SU-DHL-6 (cell line): ENCODE measurements at regions not wholly inside any gene's neighbourhood (a gene's known extent, or its start where the extent isn't known, plus 50 kb on each side); places are given as distances from the start of the nearest gene placed in this dataset.
"Not testable (repeated sequence)": the region's sequence is repeated elsewhere in the genome, so short reads cannot be mapped to it uniquely, and the experiment has no call there.

Source experiments
- H2AFZ ChIP-seq: fragments of 200-600 bp; sonication (generic); 2 replicates; pipeline ENCODE4 v1.6.1; 2014; ENCODE audit warnings: low read depth, mild to moderate bottlenecking, moderate library complexity, mixed read lengths, antibody characterized with exemption, low read length; ENCODE audit not compliant: severe bottlenecking
- H3F3A ChIP-seq: fragments of 200-600 bp; shearing (Covaris generic); 2 replicates; pipeline ENCODE4 v1.6.0; 2016; ENCODE audit warnings: antibody characterized with exemption, mild to moderate bottlenecking; ENCODE audit not compliant: insufficient read depth
- H3K27ac ChIP-seq: fragments of 200-600 bp; sonication (generic); 2 replicates; pipeline ENCODE4 v1.5.1; 2016; ENCODE audit warnings: low read depth, mild to moderate bottlenecking, low read length, moderate library complexity, mixed read lengths
- H3K27me3 ChIP-seq: fragments of 200-600 bp; sonication (generic), shearing (Covaris generic); 2 replicates; pipeline ENCODE4 v1.6.0; 2014; ENCODE audit warnings: mild to moderate bottlenecking, low read length
- H3K36me3 ChIP-seq: fragments of 200-600 bp; sonication (generic); 2 replicates; pipeline ENCODE4 v1.6.1; 2014; ENCODE audit warnings: mild to moderate bottlenecking, low read length, mixed read lengths
- H3K4me2 ChIP-seq: fragments of 300-600, 200-600 bp; shearing (Covaris generic), sonication (generic); 2 replicates; pipeline ENCODE4 v1.6.0; 2014; ENCODE audit warnings: low read length, low read depth, mild to moderate bottlenecking; ENCODE audit not compliant: poor library complexity, severe bottlenecking
- H3K4me3 ChIP-seq: fragments of 200-600 bp; sonication (generic); 2 replicates; pipeline ENCODE4 v1.5.1; 2014; ENCODE audit warnings: antibody characterized with exemption, low read length, mild to moderate bottlenecking, mixed read lengths; ENCODE audit not compliant: insufficient read depth, poor library complexity, severe bottlenecking
- H3K79me2 ChIP-seq: fragments of 200-600 bp; sonication (generic); 2 replicates; pipeline ENCODE4 v1.6.1; 2014; ENCODE audit warnings: mild to moderate bottlenecking, low read length, moderate library complexity; ENCODE audit not compliant: insufficient read depth
- H3K9ac ChIP-seq: fragments of 200-600 bp; sonication (generic); 2 replicates; pipeline ENCODE4 v1.7.0; 2014; ENCODE audit warnings: mild to moderate bottlenecking, low read length
- H3K9me2 ChIP-seq: fragments of 200-600 bp; sonication (generic); replicated peaks from 2 replicates; pipeline ENCODE4 v1.6.1; 2014; ENCODE audit warnings: low read length; ENCODE audit not compliant: insufficient read depth
- H3K9me3 ChIP-seq: fragments of 200-600 bp; sonication (generic); 2 replicates; pipeline ENCODE4 v1.6.1; 2014; ENCODE audit warnings: low read length, mixed read lengths; ENCODE audit not compliant: insufficient read depth
- H4K20me1 ChIP-seq: fragments of 200-600 bp; sonication (generic); 2 replicates; pipeline ENCODE4 v1.6.1; 2014; ENCODE audit warnings: low read depth, mild to moderate bottlenecking, antibody characterized with exemption, low read length, moderate library complexity, mixed read lengths
- CTCF ChIP-seq: fragments of 200-600 bp; sonication (generic); IDR thresholded peaks from one replicate; pipeline ENCODE4 v1.5.1; 2017; ENCODE audit warnings: antibody characterized with exemption, mild to moderate bottlenecking, low read length, moderate library complexity; ENCODE audit not compliant: insufficient read depth, poor library complexity, severe bottlenecking
- EZH2phosphoT487 ChIP-seq: fragments of 200-600 bp; sonication (generic), shearing (Covaris generic); conservative IDR thresholded peaks from 2 replicates; pipeline ENCODE4 v1.6.1; 2018; ENCODE audit warnings: mild to moderate bottlenecking, antibody characterized with exemption, low read length, moderate library complexity, mixed read lengths

DNA sequence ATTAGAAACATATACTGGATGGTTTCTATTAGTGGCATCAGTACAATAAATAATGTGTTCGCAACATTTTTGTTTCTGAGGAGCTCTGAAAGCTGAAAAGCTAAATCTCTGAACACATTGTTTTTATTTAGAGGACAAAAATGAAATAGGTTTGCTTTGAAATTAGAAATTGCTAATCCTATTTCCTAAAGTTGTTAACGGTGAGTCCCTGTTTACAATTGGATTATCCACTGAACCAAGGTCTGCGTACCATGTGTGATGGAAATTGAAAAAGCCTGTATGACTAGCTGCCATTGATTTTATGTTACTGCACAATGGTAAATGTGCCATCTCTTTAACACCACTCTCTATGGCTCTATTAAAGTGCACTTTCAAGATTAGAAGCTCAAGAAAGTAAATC lies 297.7 kb upstream of the NUDT12 start:
- no peak overlapping the region for H2AFZ ChIP-seq
- no peak overlapping the region for H3K4me2 ChIP-seq
- TF ChIP-seq CTCF = no peak
- no peak for TF ChIP-seq EZH2phosphoT487
- no peak overlapping the region for H3K27ac ChIP-seq
- no peaks in the 10 kb centered on the region for H3F3A ChIP-seq
- H3K9me2 ChIP-seq = no peaks in the 10 kb centered on the region; the same call in 1 of the 2 replicates
- no peaks in the 10 kb centered on the region for H3K36me3 ChIP-seq
- no peak overlapping the region for H3K9ac ChIP-seq
- H4K20me1 ChIP-seq = no peaks in the 10 kb centered on the region
- no peaks in the 10 kb centered on the region for H3K9me3 ChIP-seq
- no peaks in the 10 kb centered on the region for H3K79me2 ChIP-seq
- H3K4me3 ChIP-seq = no peak overlapping the region
- H3K27me3 ChIP-seq = no peaks in the 10 kb centered on the region

DNA sequence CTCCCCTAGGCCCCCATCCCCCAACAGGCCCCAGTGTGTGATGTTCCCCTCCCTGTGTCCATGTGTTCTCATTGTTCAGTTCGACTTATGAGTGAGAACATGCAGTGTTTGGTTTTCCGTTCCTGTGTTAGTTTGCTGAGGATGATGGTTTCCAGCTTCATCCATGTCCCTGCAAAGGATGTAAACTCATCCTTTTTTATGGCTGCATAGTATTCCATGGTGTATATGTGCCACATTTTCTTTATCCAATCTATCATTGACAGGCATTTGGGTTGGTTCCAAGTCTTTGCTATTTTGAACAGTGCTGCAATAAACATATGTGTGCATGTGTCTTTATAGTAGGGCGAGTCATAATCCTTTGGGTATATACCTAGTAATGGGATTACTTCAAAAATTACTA lies 295.8 kb upstream of the NUDT12 start:
- H4K20me1 ChIP-seq, H3K9me3 ChIP-seq, H3K9ac ChIP-seq, H3K27me3 ChIP-seq, H2AFZ ChIP-seq, H3K36me3 ChIP-seq, H3K4me3 ChIP-seq, H3K27ac ChIP-seq, H3F3A ChIP-seq, H3K79me2 ChIP-seq, H3K4me2 ChIP-seq, H3K9me2 ChIP-seq: not testable (repeated sequence)

- Histone ChIP-seq H3K9ac (no peak overlapping the region), H3K4me2 (no peak overlapping the region), H3K36me3 (no peaks in the 10 kb centered on the region), H3K79me2 (no peaks in the 10 kb centered on the region), H2AFZ (no peak overlapping the region), H4K20me1 (no peaks in the 10 kb centered on the region), H3K9me3 (no peaks in the 10 kb centered on the region), H3K27me3 (no peaks in the 10 kb centered on the region), H3K27ac (no peak overlapping the region), H3K9me2 (no peaks in the 10 kb centered on the region), H3F3A (no peaks in the 10 kb centered on the region), H3K4me3 (no peak overlapping the region)
- TF ChIP-seq EZH2phosphoT487 = no peak
- no peak for TF ChIP-seq CTCF
These were observed 288.5 kb upstream of the NUDT12 start for GRCh38 chr5:103851091-103851490.

GRCh38 chr5:103849934-103850333 lies 287.3 kb upstream of the NUDT12 start:
- Histone ChIP-seq H3K4me2 (no peak overlapping the region), H3K27ac (no peak overlapping the region), H4K20me1 (no peaks in the 10 kb centered on the region), H3K27me3 (no peaks in the 10 kb centered on the region), H3K9me2 (no peaks in the 10 kb centered on the region), H3K9me3 (no peaks in the 10 kb centered on the region), H3K9ac (no peak overlapping the region), H3F3A (no peaks in the 10 kb centered on the region), H2AFZ (no peak overlapping the region), H3K4me3 (no peak overlapping the region), H3K79me2 (no peaks in the 10 kb centered on the region), H3K36me3 (no peaks in the 10 kb centered on the region)
- TF ChIP-seq EZH2phosphoT487 (no peak), CTCF (no peak)
